BLaER1 treated with 17β-estradiol and CSF1 and Interleukin-3, amounts not matched to agents 10 nM and 100 nM (cell line): ENCODE measurements at regions not wholly inside any gene's neighbourhood (a gene's known extent, or its start where the extent isn't known, plus 50 kb on each side); places are given as distances from the start of the nearest gene placed in this dataset.

Experiments used
- H3K27ac ChIP-seq, 11 experiments: shearing (Covaris generic); formaldehyde crosslinking; 2 replicates each; pipeline ENCODE4 v1.8.1; 2022
- H3K27me3 ChIP-seq, 11 experiments: shearing (Covaris generic); formaldehyde crosslinking; 2 replicates each; pipeline ENCODE4 v1.8.1; 2022
- H3K36me3 ChIP-seq, 11 experiments: shearing (Covaris generic); formaldehyde crosslinking; 2 replicates each; pipeline ENCODE4 v1.8.1; 2022
- H3K4me1 ChIP-seq, 10 experiments: shearing (Covaris generic); formaldehyde crosslinking; 2 replicates each; pipeline ENCODE4 v1.8.1; 2022
- H3K4me2 ChIP-seq, 11 experiments: shearing (Covaris generic); formaldehyde crosslinking; 2 replicates each; pipeline ENCODE4 v1.8.1; 2022
- H3K4me3 ChIP-seq, 10 experiments: shearing (Covaris generic); formaldehyde crosslinking; 2 replicates each; pipeline ENCODE4 v1.8.1; 2022
- H3K9ac ChIP-seq, 11 experiments: shearing (Covaris generic); formaldehyde crosslinking; 2 replicates each; pipeline ENCODE4 v1.8.1; 2022
- H3K9me3 ChIP-seq, 11 experiments: shearing (Covaris generic); formaldehyde crosslinking; replicated peaks in 1 of 11; 2 replicates each; pipeline ENCODE4 v1.8.1; 2022
- H4K20me1 ChIP-seq, 11 experiments: shearing (Covaris generic); formaldehyde crosslinking; 2 replicates each; pipeline ENCODE4 v1.8.1; 2022
- Cebpa-rat ChIP-seq, 11 experiments: shearing (Covaris generic); IDR thresholded peaks; 2 replicates each; pipeline ENCODE4 v1.8.1; 2022

- peak overlapping the region in 10 of 11 experiments; percentile 88 to 97 (median 92); a peak in 18 of 22 replicates for H3K4me2 ChIP-seq
- H3K27me3 ChIP-seq, result peaks cover 0 to 29% (median 0%) of the 10 kb centered on the region in 11 experiments; a peak in 3 of 22 replicates
- no peak for TF ChIP-seq Cebpa-rat (IDR thresholded peaks at IDR 0.05)
- H3K4me1 ChIP-seq, result peaks cover 62 to 100% (median 94%) of the 10 kb centered on the region in 10 experiments
- H3K9me3 ChIP-seq, result peaks cover 11 to 16% (median 14%) of the 10 kb centered on the region in 11 experiments
- H3K4me3 ChIP-seq, result peak overlapping the region in 2 of 10 experiments; percentile 42 to 45; a peak in 2 of 20 replicates
- H3K27ac ChIP-seq, result peak overlapping the region in 9 of 11 experiments; percentile 77 to 96 (median 90); a peak in 16 of 22 replicates
- H3K9ac ChIP-seq, result peak overlapping the region in 8 of 11 experiments; percentile 77 to 83 (median 79); a peak in 14 of 22 replicates
- no peaks in the 10 kb centered on the region; a peak in 1 of 22 replicates for H3K36me3 ChIP-seq
- H4K20me1 ChIP-seq, result no peaks in the 10 kb centered on the region
These were observed 276.1 kb downstream of the NPHP4 start for GRCh38 chr1:5716126-5716525.

GRCh38 chr1:5713101-5714010, 278.9 kb downstream of the NPHP4 start:
- Histone ChIP-seq H4K20me1 (no peaks in the 10 kb centered on the region), H3K9ac (peak overlapping the region; percentile 67 to 78 (median 74)), H3K4me3 (peak overlapping the region; percentile 28 to 63 (median 42); a peak in 17 of 20 replicates), H3K36me3 (peaks cover 0 to 4% (median 0%) of the 10 kb centered on the region in 11 experiments; a peak in 2 of 22 replicates), H3K4me1 (peaks cover 60 to 98% (median 92%) of the 10 kb centered on the region in 10 experiments), H3K9me3 (peaks cover 15 to 29% (median 23%) of the 10 kb centered on the region in 11 experiments), H3K27me3 (peaks cover 0 to 10% (median 0%) of the 10 kb centered on the region in 11 experiments; a peak in 1 of 22 replicates), H3K27ac (peak overlapping the region; percentile 56 to 92 (median 87); a peak in 21 of 22 replicates), H3K4me2 (peak overlapping the region; percentile 78 to 95 (median 86))
- no peak for TF ChIP-seq Cebpa-rat (IDR thresholded peaks at IDR 0.05)

GRCh38 chr1:5711956-5712645, 280.1 kb downstream of the NPHP4 start:
- no peaks in the 10 kb centered on the region for H4K20me1 ChIP-seq
- H3K27ac ChIP-seq, result peak overlapping the region in 9 of 11 experiments; percentile 5 to 92 (median 88); a peak in 18 of 22 replicates
- 0 out of 22 replicates have a peak, but pooled peaks cover 0 to 8% (median 0%) of the 10 kb centered on the region in 11 experiments for H3K27me3 ChIP-seq
- peaks cover 0 to 4% (median 0%) of the 10 kb centered on the region in 11 experiments; a peak in 2 of 22 replicates for H3K36me3 ChIP-seq
- H3K4me3 ChIP-seq, result peak overlapping the region in 4 of 10 experiments; percentile 28 to 47 (median 39); a peak in 5 of 20 replicates
- peak overlapping the region in 8 of 11 experiments; percentile 70 to 78 (median 74); a peak in 14 of 22 replicates for H3K9ac ChIP-seq
- peaks cover 15 to 29% (median 23%) of the 10 kb centered on the region in 11 experiments for H3K9me3 ChIP-seq
- H3K4me1 ChIP-seq, result peaks cover 47 to 98% (median 92%) of the 10 kb centered on the region in 10 experiments
- TF ChIP-seq Cebpa-rat (IDR thresholded peaks at IDR 0.05), result no peak
- H3K4me2 ChIP-seq, result peak overlapping the region; percentile 78 to 95 (median 86)

GRCh38 chr1:5711079-5711478, 281.1 kb downstream of the NPHP4 start:
- Histone ChIP-seq H3K4me1 (peaks cover 39 to 98% (median 87%) of the 10 kb centered on the region in 10 experiments), H3K27me3 (no peaks in the 10 kb centered on the region), H3K9ac (peak overlapping the region in 2 of 11 experiments; percentile 11 to 76; a peak in 2 of 22 replicates), H4K20me1 (no peaks in the 10 kb centered on the region), H3K27ac (peak overlapping the region in 7 of 11 experiments; percentile 85 to 92 (median 88); a peak in 13 of 22 replicates), H3K4me3 (peak overlapping the region in 1 of 10 experiments; percentile 37; a peak in 1 of 20 replicates), H3K4me2 (peak overlapping the region; percentile 78 to 95 (median 86); a peak in 19 of 22 replicates), H3K36me3 (peaks cover 0 to 4% (median 0%) of the 10 kb centered on the region in 11 experiments; a peak in 2 of 22 replicates), H3K9me3 (peaks cover 12 to 33% (median 23%) of the 10 kb centered on the region in 11 experiments)
- no peak for TF ChIP-seq Cebpa-rat (IDR thresholded peaks at IDR 0.05)

GRCh38 chr1:5709976-5710375, 282.2 kb downstream of the NPHP4 start:
- Histone ChIP-seq H3K9ac (0 out of 22 replicates have a peak overlapping the region, but pooled peaks of 1 of the 11 experiments have one; percentile 15), H3K27ac (peak overlapping the region in 6 of 11 experiments; percentile 14 to 63 (median 30); a peak in 10 of 22 replicates), H3K36me3 (peaks cover 0 to 5% (median 0%) of the 10 kb centered on the region in 11 experiments; a peak in 1 of 22 replicates), H3K4me3 (peak overlapping the region in 6 of 10 experiments; percentile 0 to 34 (median 30); a peak in 6 of 20 replicates), H3K4me1 (peaks cover 39 to 98% (median 87%) of the 10 kb centered on the region in 10 experiments), H3K4me2 (peak overlapping the region; percentile 28 to 86 (median 74); a peak in 21 of 22 replicates), H3K9me3 (peaks cover under 1 to 22% (median 12%) of the 10 kb centered on the region in 11 experiments), H3K27me3 (no peaks in the 10 kb centered on the region), H4K20me1 (no peaks in the 10 kb centered on the region)
- TF ChIP-seq Cebpa-rat (IDR thresholded peaks at IDR 0.05), result no peak

GRCh38 chr1:5709461-5709975, 282.7 kb downstream of the NPHP4 start:
- no peak for TF ChIP-seq Cebpa-rat (IDR thresholded peaks at IDR 0.05)
- H3K9me3 ChIP-seq, result peaks cover 0 to 19% (median 10%) of the 10 kb centered on the region in 11 experiments; a peak in 19 of 22 replicates
- H3K4me2 ChIP-seq, result peak overlapping the region; percentile 28 to 86 (median 74); a peak in 21 of 22 replicates
- H3K4me1 ChIP-seq, result peaks cover 39 to 98% (median 88%) of the 10 kb centered on the region in 10 experiments
- no peaks in the 10 kb centered on the region for H3K27me3 ChIP-seq
- peak overlapping the region in 6 of 11 experiments; percentile 14 to 63 (median 24); a peak in 8 of 22 replicates for H3K27ac ChIP-seq
- H3K9ac ChIP-seq, result peak overlapping the region in 1 of 11 experiments; percentile 15; a peak in 1 of 22 replicates
- H3K4me3 ChIP-seq, result peak overlapping the region in 6 of 10 experiments; percentile 0 to 34 (median 30); a peak in 5 of 20 replicates
- H3K36me3 ChIP-seq, result peaks cover 0 to 5% (median 0%) of the 10 kb centered on the region in 11 experiments; a peak in 1 of 22 replicates
- no peaks in the 10 kb centered on the region for H4K20me1 ChIP-seq

GRCh38 chr1:5708346-5709245, 283.6 kb downstream of the NPHP4 start:
- Histone ChIP-seq H3K27ac (peak overlapping the region in 4 of 11 experiments; percentile 16 to 63 (median 42); a peak in 4 of 22 replicates), H3K36me3 (peaks cover 0 to 5% (median 0%) of the 10 kb centered on the region in 11 experiments; a peak in 1 of 22 replicates), H3K27me3 (no peaks in the 10 kb centered on the region), H3K4me3 (no peak overlapping the region), H4K20me1 (no peaks in the 10 kb centered on the region), H3K4me1 (peaks cover 33 to 96% (median 82%) of the 10 kb centered on the region in 10 experiments), H3K9ac (peak overlapping the region in 1 of 11 experiments; percentile 15; a peak in 1 of 22 replicates), H3K4me2 (peak overlapping the region in 9 of 11 experiments; percentile 49 to 86 (median 74); a peak in 17 of 22 replicates), H3K9me3 (peaks cover 0 to 19% (median 10%) of the 10 kb centered on the region in 11 experiments; a peak in 19 of 22 replicates)
- no peak for TF ChIP-seq Cebpa-rat (IDR thresholded peaks at IDR 0.05)
